Esophagus squamous epithelium (tissue), 5 donors: ENCODE measurements at regions not wholly inside any gene's neighbourhood (a gene's known extent, or its start where the extent isn't known, plus 50 kb on each side); places are given as distances from the start of the nearest gene placed in this dataset.
A peak's percentile ranks its signal among the peaks of the same experiment; 100 is the strongest.

ENCODE experiments used
- DNase-seq: peaks from one replicate; lab custom pipeline; 2025; lab: John Stamatoyannopoulos, UW
- H3K27ac ChIP-seq, 4 donors: fragments of 200-600 bp; sonication (generic); one replicate each; pipeline ENCODE4 v1.5.1; 2016 to 2019; ENCODE audit warnings: mild to moderate bottlenecking in 1 of 4
- H3K27me3 ChIP-seq, 4 donors: fragments of 200-600 bp; sonication (generic); 1 replicate in 3 of 4; 2 replicates in 1 of 4; pipeline versions ENCODE4 v1.5.1 to v1.6.0; 2017 to 2021; ENCODE audit warnings: antibody characterized with exemption in 1 of 4
- H3K36me3 ChIP-seq, 3 donors: fragments of 200-600 bp; sonication (generic); one replicate each; pipeline ENCODE4 v1.5.1; 2016 to 2019
- H3K4me1 ChIP-seq, 3 donors: fragments of 200-600 bp; sonication (generic); one replicate each; pipeline ENCODE4 v1.5.1; 2017 to 2019
- H3K4me3 ChIP-seq, 4 donors: fragments of 200-600 bp; sonication (generic); 1 replicate in 3 of 4; 2 replicates in 1 of 4; pipeline ENCODE4 v1.5.1; 2016 to 2019; ENCODE audit warnings: mild to moderate bottlenecking in 2 of 4, moderate library complexity in 1 of 4
- H3K9me3 ChIP-seq, 3 donors: fragments of 200-600 bp; sonication (generic); one replicate each; pipeline ENCODE4 v1.5.1; 2016 to 2019
- CTCF ChIP-seq, 6 experiments: fragments of 450-650 bp in 4 of 6; fragments of 200-600 bp in 2 of 6; sonication (generic) in 2 of 6; IDR thresholded peaks; one replicate each; pipeline ENCODE4 v1.5.1; 2016 to 2019; ENCODE audit warnings: antibody characterized with exemption in 6 of 6, mild to moderate bottlenecking in 4 of 6, moderate library complexity in 4 of 6
- POLR2A ChIP-seq, 4 donors: fragments of 450-650 bp; IDR thresholded peaks; one replicate each; pipeline ENCODE4 v1.6.1; 2017; ENCODE audit warnings: antibody characterized with exemption in 4 of 4, mild to moderate bottlenecking in 4 of 4, moderate library complexity in 3 of 4
- WGBS, 2 donors: methylation state at CpG; one replicate each; pipeline ENCODE4 v1.1.5; 2018; 5-methylcytosine and 5-hydroxymethylcytosine counted together
- intact Hi-C: fragments of 100-400 bp; cut with DNase I; formaldehyde crosslinking; loops from one replicate; pipeline ENCODE4 v1.15.0; 2022
- donor health status: DM: yes; HTN: yes; CAD: no.

DNA sequence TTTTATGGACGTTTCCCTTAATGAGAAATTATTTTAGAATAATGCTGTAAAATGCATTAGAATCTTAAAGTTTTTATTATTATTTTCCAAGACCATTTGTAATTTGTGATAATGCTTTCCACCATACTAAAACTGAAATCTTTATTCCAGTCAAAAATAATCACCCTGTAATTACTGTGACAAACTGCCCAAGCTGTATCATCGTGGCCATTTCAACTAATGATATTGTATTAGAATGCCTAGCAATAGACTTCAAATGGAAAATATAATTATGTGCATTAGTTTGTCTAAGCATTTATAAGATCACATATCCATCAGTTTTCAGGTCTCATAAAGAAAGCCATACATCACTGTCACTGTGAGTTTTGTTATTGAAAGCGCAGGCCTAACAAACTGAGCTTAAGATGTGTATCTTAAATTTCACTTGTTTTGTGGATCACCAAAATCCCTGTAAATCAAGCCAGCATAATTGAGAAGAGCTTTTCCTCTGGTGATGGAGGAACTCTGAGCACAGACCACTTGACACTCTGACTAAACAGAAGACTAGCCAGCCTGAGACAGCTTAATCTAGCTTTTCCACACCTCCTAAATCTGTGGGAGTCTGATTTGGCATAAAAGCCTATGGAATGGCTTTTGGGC, 1312.2 kb upstream of the ACVR2A start:
- TF ChIP-seq CTCF (IDR thresholded peaks at IDR 0.05) (no peak), POLR2A (IDR thresholded peaks at IDR 0.05) (no peak)
- intact Hi-C loops, result no loop called here
- Histone ChIP-seq H3K36me3 (no peaks in the 10 kb centered on the region), H3K9me3 (no peaks in the 10 kb centered on the region), H3K4me3 (no peak overlapping the region), H3K27me3 (no peaks in the 10 kb centered on the region), H3K4me1 (no peaks in the 10 kb centered on the region), H3K27ac (no peak overlapping the region)
- WGBS, 2 donors, result 47 to 52% methylated on average over 3 of the region's 3 CpGs
- DNase-seq, result no peak

- intact Hi-C loops, result no loop called here
Measured at GRCh38 chr2:146532009-146532408, 1312.8 kb upstream of the ACVR2A start.

DNA sequence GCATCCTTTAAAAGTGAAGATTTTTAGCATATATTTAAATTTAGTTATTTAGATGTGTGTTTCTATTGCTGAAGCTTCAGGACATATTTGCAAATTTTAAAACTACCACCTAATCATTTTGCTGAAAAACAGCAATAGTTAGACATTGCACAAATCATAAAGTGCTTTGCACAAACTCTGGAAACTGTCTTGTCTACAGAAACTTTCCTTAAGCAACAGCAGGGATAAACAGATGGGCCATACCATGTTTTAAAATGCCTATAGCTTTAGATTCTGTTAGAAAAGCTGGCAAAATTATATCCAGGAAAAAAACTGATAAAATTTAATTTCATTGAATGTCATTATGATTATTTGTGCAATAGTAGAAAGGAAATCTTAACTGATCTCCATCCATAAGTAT, 1313.9 kb upstream of the ACVR2A start:
- no peak overlapping the region for H3K4me3 ChIP-seq
- intact Hi-C loops, result no loop called here
- TF ChIP-seq POLR2A (IDR thresholded peaks at IDR 0.05) (no peak), CTCF (IDR thresholded peaks at IDR 0.05) (no peak)
- H3K27me3 ChIP-seq, result no peaks in the 10 kb centered on the region
- no peaks in the 10 kb centered on the region for H3K36me3 ChIP-seq
- H3K9me3 ChIP-seq, result no peaks in the 10 kb centered on the region
- H3K4me1 ChIP-seq, result no peaks in the 10 kb centered on the region
- DNase-seq, result no peak
- no peak overlapping the region for H3K27ac ChIP-seq

More at GRCh38 chr2:146532009-146532408, 1312.8 kb upstream of the ACVR2A start:
- TF ChIP-seq POLR2A (IDR thresholded peaks at IDR 0.05), result no peak
- no peak for TF ChIP-seq CTCF (IDR thresholded peaks at IDR 0.05)
- Histone ChIP-seq H3K27ac (no peak overlapping the region), H3K4me1 (no peaks in the 10 kb centered on the region), H3K36me3 (no peaks in the 10 kb centered on the region), H3K4me3 (no peak overlapping the region), H3K9me3 (no peaks in the 10 kb centered on the region), H3K27me3 (no peaks in the 10 kb centered on the region)
- 88 to 91% methylated on average over 3 of the region's 3 CpGs for WGBS, 2 donors
- no peak for DNase-seq

DNA sequence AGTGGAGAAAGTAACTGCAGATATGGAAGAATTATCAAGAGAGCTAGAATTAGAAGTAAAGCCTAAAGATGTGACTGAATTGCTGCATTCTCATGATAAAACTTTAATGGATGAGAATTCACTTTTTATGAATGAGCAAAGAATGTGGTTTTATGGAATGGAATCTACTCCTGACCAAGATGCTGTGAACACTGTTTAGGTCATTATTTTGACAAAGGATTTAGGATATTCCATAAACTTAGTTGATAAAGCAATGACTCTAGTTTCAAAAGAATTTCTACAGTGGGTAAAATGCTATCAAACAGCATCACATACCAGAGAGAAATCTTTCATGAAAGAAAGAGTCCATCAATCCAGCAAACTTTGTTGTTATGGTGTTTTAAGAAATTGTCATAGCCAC, 1317.7 kb upstream of the ACVR2A start:
- Histone ChIP-seq H3K27ac (no peak overlapping the region), H3K36me3 (no peaks in the 10 kb centered on the region), H3K4me3 (no peak overlapping the region), H3K27me3 (no peaks in the 10 kb centered on the region), H3K9me3 (no peaks in the 10 kb centered on the region), H3K4me1 (no peaks in the 10 kb centered on the region)
- DNase-seq, result no peak
- no peak for TF ChIP-seq CTCF (IDR thresholded peaks at IDR 0.05)
- no peak for TF ChIP-seq POLR2A (IDR thresholded peaks at IDR 0.05)
- intact Hi-C loops, result no loop called here

- H3K4me3 ChIP-seq, result no peak overlapping the region
- TF ChIP-seq POLR2A (IDR thresholded peaks at IDR 0.05) (no peak), CTCF (IDR thresholded peaks at IDR 0.05) (peak in 2 of 6 experiments; percentile 9 to 21)
- no peaks in the 10 kb centered on the region for H3K4me1 ChIP-seq
- H3K27ac ChIP-seq, result no peak overlapping the region
- intact Hi-C loops, result no loop called here
- no peaks in the 10 kb centered on the region for H3K9me3 ChIP-seq
- no peak for DNase-seq
- H3K36me3 ChIP-seq, result no peaks in the 10 kb centered on the region
- H3K27me3 ChIP-seq, result no peaks in the 10 kb centered on the region
- 38 to 48% methylated on average over 1 of the region's 1 CpG for WGBS, 2 donors
Measured at GRCh38 chr2:146523196-146523595, 1321.6 kb upstream of the ACVR2A start.
